ENCODE measurements at regions not wholly inside any gene's neighbourhood (a gene's known extent, or its start where the extent isn't known, plus 50 kb on each side); places are given as distances from the start of the nearest gene placed in this dataset.

DNA sequence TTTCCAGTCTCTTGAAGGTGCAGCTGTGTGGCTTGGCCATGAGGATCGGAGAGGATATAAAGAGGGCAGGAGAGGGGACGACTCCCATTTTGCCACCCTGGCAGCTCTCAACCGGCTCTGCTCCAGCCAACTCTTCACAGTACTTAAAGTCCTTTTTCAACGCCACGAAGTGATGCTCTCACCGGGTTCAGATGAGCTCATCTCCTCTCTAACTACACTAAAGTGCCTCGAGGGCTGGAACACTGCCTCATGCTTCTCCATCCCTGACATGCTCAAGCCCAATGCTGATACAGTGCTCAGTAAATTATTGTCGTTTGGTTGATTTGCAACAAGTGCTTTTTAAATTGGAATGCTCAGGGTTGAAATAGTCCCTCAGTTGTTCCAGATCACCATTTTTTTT lies 97.8 kb downstream of the GTPBP8 start:
- H2BK15ac ChIP-seq (ENCODE audit: low read depth, low read length), result no peak overlapping the region
- H3K4me1 ChIP-seq (ENCODE audit: insufficient read depth, low read length), result no peaks in the 10 kb centered on the region; the same call in 1 of the 2 replicates
- H3K9ac ChIP-seq (ENCODE audit: extremely low read depth, insufficient read length, low read length), result no peak overlapping the region
- no peak overlapping the region for H3K4ac ChIP-seq (ENCODE audit: low read depth, low read length)
- no peaks in the 10 kb centered on the region for H3K9me3 Mint-ChIP-seq
- H2BK20ac ChIP-seq (ENCODE audit: low read depth, low read length, poor library complexity, severe bottlenecking), result no peak overlapping the region
- peaks cover 14 to 31% of the 10 kb centered on the region in 2 experiments for H3K4me1 Mint-ChIP-seq
- no CpG with 5 or more reads among the region's 8 CpGs for WGBS (ENCODE audit: extremely low coverage, insufficient read length, low lambda C conversion rate)
- no peak overlapping the region for H2BK5ac ChIP-seq (ENCODE audit: insufficient read length, low read length)
- H3T11ph ChIP-seq (ENCODE audit: low read length), result no peak overlapping the region
- H3K27me3 ChIP-seq (ENCODE audit: insufficient read depth, low read length), result no peaks in the 10 kb centered on the region
- no peak for DNase-seq
- H3K18ac ChIP-seq (ENCODE audit: insufficient read length, low read depth, low read length), result no peak overlapping the region
- no peak overlapping the region for H4K8ac ChIP-seq (replicated peaks; ENCODE audit: insufficient read length, low read depth, low read length)
- no peaks in the 10 kb centered on the region for H3K79me1 ChIP-seq (ENCODE audit: insufficient read depth, low read depth, low read length, poor library complexity, severe bottlenecking)
- H3K4me3 Mint-ChIP-seq, result no peak overlapping the region
- no peak overlapping the region for H3K4me2 ChIP-seq (ENCODE audit: insufficient read depth, insufficient read length, low read length)
- H3K79me2 ChIP-seq (ENCODE audit: insufficient read depth, low read length), result no peaks in the 10 kb centered on the region
- H3K27ac ChIP-seq (ENCODE audit: insufficient read length, low read depth, low read length), result no peak overlapping the region
- no peak overlapping the region for H4K91ac ChIP-seq (ENCODE audit: insufficient read length, low read depth, low read length)
- H3K27ac Mint-ChIP-seq, result 0 out of 7 replicates have a peak overlapping the region, but pooled peaks of 1 of the 3 experiments have one; percentile 2
- no peak overlapping the region for H2AFZ ChIP-seq (ENCODE audit: low read length)
- H2BK12ac ChIP-seq (ENCODE audit: insufficient read length, low read depth, low read length), result no peak overlapping the region
- H2BK120ac ChIP-seq (ENCODE audit: low read depth, low read length, poor library complexity, severe bottlenecking), result no peak overlapping the region
- no peaks in the 10 kb centered on the region for H4K20me1 ChIP-seq (ENCODE audit: control insufficient read depth, insufficient read depth, insufficient read length)
- no peak overlapping the region for H3K56ac ChIP-seq (ENCODE audit: insufficient read length, low read depth, low read length)
- H3K9me3 ChIP-seq (ENCODE audit: control insufficient read depth, low read depth, low read length), result no peaks in the 10 kb centered on the region
- no peak overlapping the region for H3K23ac ChIP-seq (ENCODE audit: insufficient read length, low read depth, low read length)
- H3K23me2 ChIP-seq (ENCODE audit: insufficient read length, low read depth, low read length, poor library complexity, severe bottlenecking), result no peaks in the 10 kb centered on the region
- no peak overlapping the region for H3K14ac ChIP-seq (ENCODE audit: insufficient read depth, low read length)
- H4K5ac ChIP-seq (ENCODE audit: insufficient read length, low read depth, low read length), result no peak overlapping the region
- no peak overlapping the region for H2AK5ac ChIP-seq (ENCODE audit: insufficient read length, low read length)
- no peaks in the 10 kb centered on the region for H3K36me3 Mint-ChIP-seq (ENCODE audit: insufficient read depth in 1 of 3, low read depth in 3 of 3)
- TF ChIP-seq, protein P1, sequence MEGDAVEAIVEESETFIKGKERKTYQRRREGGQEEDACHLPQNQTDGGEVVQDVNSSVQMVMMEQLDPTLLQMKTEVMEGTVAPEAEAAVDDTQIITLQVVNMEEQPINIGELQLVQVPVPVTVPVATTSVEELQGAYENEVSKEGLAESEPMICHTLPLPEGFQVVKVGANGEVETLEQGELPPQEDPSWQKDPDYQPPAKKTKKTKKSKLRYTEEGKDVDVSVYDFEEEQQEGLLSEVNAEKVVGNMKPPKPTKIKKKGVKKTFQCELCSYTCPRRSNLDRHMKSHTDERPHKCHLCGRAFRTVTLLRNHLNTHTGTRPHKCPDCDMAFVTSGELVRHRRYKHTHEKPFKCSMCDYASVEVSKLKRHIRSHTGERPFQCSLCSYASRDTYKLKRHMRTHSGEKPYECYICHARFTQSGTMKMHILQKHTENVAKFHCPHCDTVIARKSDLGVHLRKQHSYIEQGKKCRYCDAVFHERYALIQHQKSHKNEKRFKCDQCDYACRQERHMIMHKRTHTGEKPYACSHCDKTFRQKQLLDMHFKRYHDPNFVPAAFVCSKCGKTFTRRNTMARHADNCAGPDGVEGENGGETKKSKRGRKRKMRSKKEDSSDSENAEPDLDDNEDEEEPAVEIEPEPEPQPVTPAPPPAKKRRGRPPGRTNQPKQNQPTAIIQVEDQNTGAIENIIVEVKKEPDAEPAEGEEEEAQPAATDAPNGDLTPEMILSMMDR (conservative IDR thresholded peaks at IDR 0.05), result no peak
- H3K27me3 Mint-ChIP-seq (ENCODE audit: low read depth), result peaks cover 1% of the 10 kb centered on the region; the same call in 1 of the 2 replicates
